ENCODE measurements at regions not wholly inside any gene's neighbourhood (a gene's known extent, or its start where the extent isn't known, plus 50 kb on each side); places are given as distances from the start of the nearest gene placed in this dataset.

GRCh38 chr2:228646061-228646460 is 464.6 kb upstream of the SPHKAP start:
- Histone ChIP-seq H3K4me3 (no peak overlapping the region), H3K4me1 (no peaks in the 10 kb centered on the region), H3K36me3 (no peaks in the 10 kb centered on the region), H3K27me3 (no peaks in the 10 kb centered on the region), H3K9me3 (no peaks in the 10 kb centered on the region), H3K27ac (no peak overlapping the region)
- DNase-seq: no peak
- 74 to 92% (median 85%) methylated on average over 1 of the region's 1 CpG for WGBS, 5 donors
- TF ChIP-seq EP300 (IDR thresholded peaks at IDR 0.05): no peak
- intact Hi-C loops (cut with DNase I; ENCODE audit: low total_unique reads): no loop called here

GRCh38 chr2:228644199-228644598 is 462.7 kb upstream of the SPHKAP start:
- no peak for DNase-seq
- TF ChIP-seq POLR2AphosphoS5 (IDR thresholded peaks at IDR 0.05): no peak
- WGBS, 5 donors: 58 to 75% (median 65%) methylated on average over 2 of the region's 2 CpGs
- no peaks in the 10 kb centered on the region for H3K9me3 ChIP-seq
- no peak overlapping the region for H3K4me3 ChIP-seq
- no peak overlapping the region for H3K27ac ChIP-seq
- no peaks in the 10 kb centered on the region for H3K4me1 ChIP-seq
- H3K27me3 ChIP-seq: no peaks in the 10 kb centered on the region
- intact Hi-C loops (cut with DNase I; ENCODE audit: low total_unique reads): no loop called here
- no peaks in the 10 kb centered on the region for H3K36me3 ChIP-seq

- H3K36me3 ChIP-seq: no peaks in the 10 kb centered on the region
- H3K4me1 ChIP-seq: no peaks in the 10 kb centered on the region
- no peak for TF ChIP-seq POLR2AphosphoS5 (IDR thresholded peaks at IDR 0.05)
- TF ChIP-seq POLR2A (IDR thresholded peaks at IDR 0.05): no peak
- no peak for TF ChIP-seq CTCF (IDR thresholded peaks at IDR 0.05)
- TF ChIP-seq EP300 (IDR thresholded peaks at IDR 0.05): no peak
- intact Hi-C loops (cut with DNase I; ENCODE audit: low total_unique reads): no loop called here
- no peaks in the 10 kb centered on the region for H3K9me3 ChIP-seq
- no peaks in the 10 kb centered on the region for H3K27me3 ChIP-seq
- H3K27ac ChIP-seq: no peak overlapping the region
- DNase-seq: no peak
- 75 to 89% (median 81%) methylated on average over 2 of the region's 2 CpGs for WGBS, 5 donors
- no peak overlapping the region for H3K4me3 ChIP-seq
Measured at GRCh38 chr2:228642861-228643260, 461.4 kb upstream of the SPHKAP start.

GRCh38 chr2:228630786-228631185 is 449.3 kb upstream of the SPHKAP start:
- Histone ChIP-seq H3K4me1 (no peaks in the 10 kb centered on the region), H3K4me3 (no peak overlapping the region), H3K27me3 (no peaks in the 10 kb centered on the region), H3K36me3 (no peaks in the 10 kb centered on the region), H3K27ac (no peak overlapping the region), H3K9me3 (no peaks in the 10 kb centered on the region)
- no peak for TF ChIP-seq POLR2A (IDR thresholded peaks at IDR 0.05)
- TF ChIP-seq CTCF (IDR thresholded peaks at IDR 0.05): no peak
- no peak for TF ChIP-seq POLR2AphosphoS5 (IDR thresholded peaks at IDR 0.05)
- TF ChIP-seq EP300 (IDR thresholded peaks at IDR 0.05): no peak
- no peak for DNase-seq
- intact Hi-C loops (cut with DNase I; ENCODE audit: low total_unique reads): no loop called here
- 71 to 89% (median 80%) methylated on average over 2 of the region's 2 CpGs for WGBS, 5 donors

- no peak for DNase-seq
- WGBS, 5 donors: 75 to 95% (median 83%) methylated on average over 1 of the region's 1 CpG
- no peak overlapping the region for H3K4me3 ChIP-seq
- H3K9me3 ChIP-seq: no peaks in the 10 kb centered on the region
- no peaks in the 10 kb centered on the region for H3K4me1 ChIP-seq
- TF ChIP-seq POLR2A (IDR thresholded peaks at IDR 0.05) (no peak), CTCF (IDR thresholded peaks at IDR 0.05) (no peak), POLR2AphosphoS5 (IDR thresholded peaks at IDR 0.05) (no peak), EP300 (IDR thresholded peaks at IDR 0.05) (no peak)
- intact Hi-C loops (cut with DNase I; ENCODE audit: low total_unique reads): no loop called here
- H3K27ac ChIP-seq: no peak overlapping the region
- H3K36me3 ChIP-seq: no peaks in the 10 kb centered on the region
- no peaks in the 10 kb centered on the region for H3K27me3 ChIP-seq
Measured at GRCh38 chr2:228629251-228629650, 447.8 kb upstream of the SPHKAP start.

Measured in stomach (tissue), 8 donors.